ENCODE measurements at regions not wholly inside any gene's neighbourhood (a gene's known extent, or its start where the extent isn't known, plus 50 kb on each side); places are given as distances from the start of the nearest gene placed in this dataset.

DNA sequence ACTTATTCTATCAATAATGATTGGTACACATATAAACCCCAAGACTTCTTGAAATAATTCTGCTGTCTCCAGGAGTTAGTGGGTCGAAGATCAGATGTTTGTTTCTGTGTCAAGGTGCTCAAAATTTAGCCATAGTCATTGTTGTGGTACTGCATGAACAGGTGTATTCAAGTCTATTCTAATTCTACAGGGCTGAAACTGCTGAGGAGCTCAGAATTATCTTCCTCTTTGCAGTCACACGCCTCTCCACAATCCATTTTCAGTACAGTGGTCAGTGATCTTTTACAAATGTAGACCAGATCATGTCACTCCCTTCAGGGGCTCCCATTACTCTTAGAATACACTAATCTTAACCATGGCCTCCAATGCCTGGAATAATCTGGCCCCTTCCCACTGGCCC lies 527.5 kb downstream of the NTRK3 start:
- no peaks in the 10 kb centered on the region for H4K20me1 ChIP-seq (ENCODE audit: insufficient read depth)
- H3K79me2 ChIP-seq (replicated peaks; ENCODE audit: insufficient read depth, low read length): no peaks in the 10 kb centered on the region
- H3K9ac ChIP-seq (ENCODE audit: low read length): no peak overlapping the region
- H3K4me3 ChIP-seq (ENCODE audit: low read length): no peak overlapping the region
- no peaks in the 10 kb centered on the region for H3K36me3 ChIP-seq (ENCODE audit: insufficient read depth, low read length)
- no peaks in the 10 kb centered on the region for H3K27me3 ChIP-seq (ENCODE audit: insufficient read depth, low read depth, low read length)
- H3K9me2 ChIP-seq (ENCODE audit: insufficient read depth, low read length): no peaks in the 10 kb centered on the region
- H3F3A ChIP-seq (ENCODE audit: insufficient read depth, low read length, poor library complexity, severe bottlenecking): no peaks in the 10 kb centered on the region
- no peak overlapping the region for H3K4me2 ChIP-seq (ENCODE audit: low read length)
- H2AFZ ChIP-seq (ENCODE audit: low read depth, low read length): no peak overlapping the region
- TF ChIP-seq RAD21 (conservative IDR thresholded peaks at IDR 0.05): no peak
- TF ChIP-seq, protein P1, sequence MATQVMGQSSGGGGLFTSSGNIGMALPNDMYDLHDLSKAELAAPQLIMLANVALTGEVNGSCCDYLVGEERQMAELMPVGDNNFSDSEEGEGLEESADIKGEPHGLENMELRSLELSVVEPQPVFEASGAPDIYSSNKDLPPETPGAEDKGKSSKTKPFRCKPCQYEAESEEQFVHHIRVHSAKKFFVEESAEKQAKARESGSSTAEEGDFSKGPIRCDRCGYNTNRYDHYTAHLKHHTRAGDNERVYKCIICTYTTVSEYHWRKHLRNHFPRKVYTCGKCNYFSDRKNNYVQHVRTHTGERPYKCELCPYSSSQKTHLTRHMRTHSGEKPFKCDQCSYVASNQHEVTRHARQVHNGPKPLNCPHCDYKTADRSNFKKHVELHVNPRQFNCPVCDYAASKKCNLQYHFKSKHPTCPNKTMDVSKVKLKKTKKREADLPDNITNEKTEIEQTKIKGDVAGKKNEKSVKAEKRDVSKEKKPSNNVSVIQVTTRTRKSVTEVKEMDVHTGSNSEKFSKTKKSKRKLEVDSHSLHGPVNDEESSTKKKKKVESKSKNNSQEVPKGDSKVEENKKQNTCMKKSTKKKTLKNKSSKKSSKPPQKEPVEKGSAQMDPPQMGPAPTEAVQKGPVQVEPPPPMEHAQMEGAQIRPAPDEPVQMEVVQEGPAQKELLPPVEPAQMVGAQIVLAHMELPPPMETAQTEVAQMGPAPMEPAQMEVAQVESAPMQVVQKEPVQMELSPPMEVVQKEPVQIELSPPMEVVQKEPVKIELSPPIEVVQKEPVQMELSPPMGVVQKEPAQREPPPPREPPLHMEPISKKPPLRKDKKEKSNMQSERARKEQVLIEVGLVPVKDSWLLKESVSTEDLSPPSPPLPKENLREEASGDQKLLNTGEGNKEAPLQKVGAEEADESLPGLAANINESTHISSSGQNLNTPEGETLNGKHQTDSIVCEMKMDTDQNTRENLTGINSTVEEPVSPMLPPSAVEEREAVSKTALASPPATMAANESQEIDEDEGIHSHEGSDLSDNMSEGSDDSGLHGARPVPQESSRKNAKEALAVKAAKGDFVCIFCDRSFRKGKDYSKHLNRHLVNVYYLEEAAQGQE (IDR thresholded peaks at IDR 0.05; ENCODE audit: borderline replicate concordance): no peak
- no peak for TF ChIP-seq EP300 (conservative IDR thresholded peaks at IDR 0.05; ENCODE audit: poor library complexity, severe bottlenecking)
- TF ChIP-seq SMC3 (conservative IDR thresholded peaks at IDR 0.05; ENCODE audit: poor library complexity): no peak
- no peak for TF ChIP-seq TAF1 (IDR thresholded peaks at IDR 0.05; ENCODE audit: low read depth)
- TF ChIP-seq POLR2AphosphoS5 (IDR thresholded peaks at IDR 0.05): no peak
- TF ChIP-seq EZH2 (IDR thresholded peaks at IDR 0.05; ENCODE audit: borderline replicate concordance, insufficient read depth, low read length, poor library complexity, severe bottlenecking): no peak
- no peak for TF ChIP-seq MXI1 (conservative IDR thresholded peaks at IDR 0.05; ENCODE audit: poor library complexity, severe bottlenecking)
- TF ChIP-seq, protein P2, sequence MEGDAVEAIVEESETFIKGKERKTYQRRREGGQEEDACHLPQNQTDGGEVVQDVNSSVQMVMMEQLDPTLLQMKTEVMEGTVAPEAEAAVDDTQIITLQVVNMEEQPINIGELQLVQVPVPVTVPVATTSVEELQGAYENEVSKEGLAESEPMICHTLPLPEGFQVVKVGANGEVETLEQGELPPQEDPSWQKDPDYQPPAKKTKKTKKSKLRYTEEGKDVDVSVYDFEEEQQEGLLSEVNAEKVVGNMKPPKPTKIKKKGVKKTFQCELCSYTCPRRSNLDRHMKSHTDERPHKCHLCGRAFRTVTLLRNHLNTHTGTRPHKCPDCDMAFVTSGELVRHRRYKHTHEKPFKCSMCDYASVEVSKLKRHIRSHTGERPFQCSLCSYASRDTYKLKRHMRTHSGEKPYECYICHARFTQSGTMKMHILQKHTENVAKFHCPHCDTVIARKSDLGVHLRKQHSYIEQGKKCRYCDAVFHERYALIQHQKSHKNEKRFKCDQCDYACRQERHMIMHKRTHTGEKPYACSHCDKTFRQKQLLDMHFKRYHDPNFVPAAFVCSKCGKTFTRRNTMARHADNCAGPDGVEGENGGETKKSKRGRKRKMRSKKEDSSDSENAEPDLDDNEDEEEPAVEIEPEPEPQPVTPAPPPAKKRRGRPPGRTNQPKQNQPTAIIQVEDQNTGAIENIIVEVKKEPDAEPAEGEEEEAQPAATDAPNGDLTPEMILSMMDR (IDR thresholded peaks at IDR 0.05; ENCODE audit: poor library complexity, severe bottlenecking): no peak
- H3K27ac ChIP-seq (ENCODE audit: low read length): no peak overlapping the region
- no peaks in the 10 kb centered on the region for H3K9me3 ChIP-seq (ENCODE audit: low read length)

DNA sequence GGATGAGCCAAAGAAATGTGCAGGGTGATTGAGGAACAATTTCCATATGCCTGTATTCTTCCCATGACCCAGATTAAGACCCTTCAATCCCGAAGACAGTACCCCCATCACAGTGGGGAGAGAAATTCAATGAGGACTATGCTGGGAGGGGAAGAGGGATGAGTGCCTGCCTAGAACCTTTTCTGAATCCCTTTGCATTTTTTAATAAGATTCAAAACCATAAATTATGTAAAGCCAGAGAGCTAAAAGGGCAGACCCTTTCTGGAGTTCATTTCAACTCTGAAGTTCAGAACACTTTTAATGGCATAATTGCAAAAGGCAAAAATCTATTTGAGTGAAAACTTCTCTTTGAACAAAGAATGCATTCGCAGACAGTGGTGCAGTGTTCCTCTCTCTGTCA lies 529.5 kb downstream of the NTRK3 start:
- Histone ChIP-seq H3K27ac (ENCODE audit: low read length) (no peak overlapping the region), H3K27me3 (ENCODE audit: insufficient read depth, low read depth, low read length) (no peaks in the 10 kb centered on the region), H3F3A (ENCODE audit: insufficient read depth, low read length, poor library complexity, severe bottlenecking) (no peaks in the 10 kb centered on the region), H3K9ac (ENCODE audit: low read length) (no peak overlapping the region), H2AFZ (ENCODE audit: low read depth, low read length) (no peak overlapping the region), H3K4me2 (ENCODE audit: low read length) (no peak overlapping the region), H3K9me3 (ENCODE audit: low read length) (no peaks in the 10 kb centered on the region), H4K20me1 (ENCODE audit: insufficient read depth) (no peaks in the 10 kb centered on the region), H3K4me3 (ENCODE audit: low read length) (no peak overlapping the region), H3K36me3 (ENCODE audit: insufficient read depth, low read length) (no peaks in the 10 kb centered on the region), H3K79me2 (replicated peaks; ENCODE audit: insufficient read depth, low read length) (no peaks in the 10 kb centered on the region), H3K9me2 (ENCODE audit: insufficient read depth, low read length) (no peaks in the 10 kb centered on the region)
- TF ChIP-seq EP300 (conservative IDR thresholded peaks at IDR 0.05; ENCODE audit: poor library complexity, severe bottlenecking) (no peak), POLR2AphosphoS5 (IDR thresholded peaks at IDR 0.05) (no peak), SMC3 (conservative IDR thresholded peaks at IDR 0.05; ENCODE audit: poor library complexity) (no peak), EZH2 (IDR thresholded peaks at IDR 0.05; ENCODE audit: borderline replicate concordance, insufficient read depth, low read length, poor library complexity, severe bottlenecking) (no peak), RAD21 (conservative IDR thresholded peaks at IDR 0.05) (no peak), MXI1 (conservative IDR thresholded peaks at IDR 0.05; ENCODE audit: poor library complexity, severe bottlenecking) (no peak), TAF1 (IDR thresholded peaks at IDR 0.05; ENCODE audit: low read depth) (no peak)
- TF ChIP-seq, protein P2 (IDR thresholded peaks at IDR 0.05; ENCODE audit: poor library complexity, severe bottlenecking): no peak
- TF ChIP-seq, protein P1 (IDR thresholded peaks at IDR 0.05; ENCODE audit: borderline replicate concordance): no peak

Data from neural cell (in vitro differentiated cells).